Spleen (tissue), 7 donors: ENCODE measurements at regions not wholly inside any gene's neighbourhood (a gene's known extent, or its start where the extent isn't known, plus 50 kb on each side); places are given as distances from the start of the nearest gene placed in this dataset.

Experiments used
- POLR2AphosphoS5 ChIP-seq, 3 donors: sonication (generic); formaldehyde crosslinking; IDR thresholded peaks; one replicate each; pipeline ENCODE4 v1.5.1; 2017; ENCODE audit warnings: antibody characterized with exemption in 3 of 3
- TF ChIP-seq, protein P1 (sequence below), 11 experiments: fragments of 200-600 bp in 7 of 11; fragments of 450-650 bp in 4 of 11; sonication (generic) in 4 of 11; IDR thresholded peaks in 8 of 11; conservative IDR thresholded peaks in 3 of 11; 1 replicate in 7 of 11; 2 replicates in 4 of 11; pipeline versions ENCODE4 v1.4.0 to v1.8.0; 2016 to 2021; ENCODE audit warnings: antibody characterized with exemption in 11 of 11, inconsistent platforms in 4 of 11, mild to moderate bottlenecking in 1 of 11
- donor health status: DM: no; HTN: no; CAD: no; lungs with moderate emphysema.
- donor health status: DM: no; HTN: no; CAD: no.
- donor health status: DM: no; HTN: no; CAD: no.

DNA sequence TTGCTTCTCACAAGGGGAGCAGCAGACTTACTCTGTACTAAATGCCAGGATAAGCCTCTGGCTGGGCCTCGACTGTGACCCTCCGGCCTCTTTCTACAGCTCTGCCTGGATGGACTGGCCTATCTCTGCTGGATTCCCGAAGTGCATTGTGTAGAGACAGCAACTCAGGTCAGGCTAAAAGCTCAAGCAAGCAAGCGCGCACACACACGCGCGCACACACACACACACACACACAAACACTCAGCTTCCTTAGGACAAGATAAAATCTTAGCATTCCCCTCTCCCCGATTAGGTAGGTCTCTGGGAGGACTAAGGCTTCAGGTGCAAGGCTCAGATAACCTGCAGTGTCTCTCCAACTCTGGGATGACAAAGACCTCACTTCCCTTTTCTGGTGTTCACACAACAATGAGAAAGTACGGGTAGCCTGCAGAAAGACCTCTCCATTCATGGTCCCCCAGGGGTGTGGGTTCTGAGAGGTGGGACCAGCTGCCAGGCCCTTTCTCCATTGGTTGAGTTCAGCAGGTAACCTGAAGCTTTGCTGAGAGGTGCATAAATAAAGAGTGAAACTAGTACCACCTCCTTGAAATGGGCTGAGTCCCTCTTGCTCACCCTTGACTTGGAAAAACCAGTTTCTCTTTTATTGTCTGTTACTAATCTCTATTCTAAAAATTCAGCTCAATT lies 155.1 kb upstream of the CAMK1G start:
- TF ChIP-seq, protein P1, sequence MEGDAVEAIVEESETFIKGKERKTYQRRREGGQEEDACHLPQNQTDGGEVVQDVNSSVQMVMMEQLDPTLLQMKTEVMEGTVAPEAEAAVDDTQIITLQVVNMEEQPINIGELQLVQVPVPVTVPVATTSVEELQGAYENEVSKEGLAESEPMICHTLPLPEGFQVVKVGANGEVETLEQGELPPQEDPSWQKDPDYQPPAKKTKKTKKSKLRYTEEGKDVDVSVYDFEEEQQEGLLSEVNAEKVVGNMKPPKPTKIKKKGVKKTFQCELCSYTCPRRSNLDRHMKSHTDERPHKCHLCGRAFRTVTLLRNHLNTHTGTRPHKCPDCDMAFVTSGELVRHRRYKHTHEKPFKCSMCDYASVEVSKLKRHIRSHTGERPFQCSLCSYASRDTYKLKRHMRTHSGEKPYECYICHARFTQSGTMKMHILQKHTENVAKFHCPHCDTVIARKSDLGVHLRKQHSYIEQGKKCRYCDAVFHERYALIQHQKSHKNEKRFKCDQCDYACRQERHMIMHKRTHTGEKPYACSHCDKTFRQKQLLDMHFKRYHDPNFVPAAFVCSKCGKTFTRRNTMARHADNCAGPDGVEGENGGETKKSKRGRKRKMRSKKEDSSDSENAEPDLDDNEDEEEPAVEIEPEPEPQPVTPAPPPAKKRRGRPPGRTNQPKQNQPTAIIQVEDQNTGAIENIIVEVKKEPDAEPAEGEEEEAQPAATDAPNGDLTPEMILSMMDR (IDR thresholded peaks at IDR 0.05 in 8 of 11, conservative IDR thresholded peaks at IDR 0.05 in 3 of 11), result no peak
- TF ChIP-seq POLR2AphosphoS5 (IDR thresholded peaks at IDR 0.05), result no peak
